Skin of body (tissue), 1 donor: ENCODE measurements at regions not wholly inside any gene's neighbourhood (a gene's known extent, or its start where the extent isn't known, plus 50 kb on each side); places are given as distances from the start of the nearest gene placed in this dataset.
"Not testable (repeated sequence)": the region's sequence is repeated elsewhere in the genome, so short reads cannot be mapped to it uniquely, and the experiment has no call there.

Experiments used
- DNase-seq: peaks from one replicate; lab custom pipeline; 2025; lab: John Stamatoyannopoulos, UW

GRCh38 chr10:106302961-106303360, 861.5 kb downstream of the SORCS1 start:
- DNase-seq: no peak

- DNase-seq: no peak
Measured at GRCh38 chr10:106301146-106301545, 863.4 kb downstream of the SORCS1 start.

GRCh38 chr10:106296750-106297392, 867.6 kb downstream of the SORCS1 start:
- DNase-seq: no peak

GRCh38 chr10:106284802-106285587, 879.5 kb downstream of the SORCS1 start:
- DNase-seq: no peak

GRCh38 chr10:106280896-106281460, 883.5 kb downstream of the SORCS1 start:
- no peak for DNase-seq

GRCh38 chr10:106278383-106278782, 886.1 kb downstream of the SORCS1 start:
- peak; percentile 3 for DNase-seq

- DNase-seq: no peak
Measured at GRCh38 chr10:106271237-106271636, 893.3 kb downstream of the SORCS1 start.

- no peak for DNase-seq
Measured at GRCh38 chr10:106268000-106268399, 896.5 kb downstream of the SORCS1 start.

GRCh38 chr10:106267591-106267990, 896.9 kb downstream of the SORCS1 start:
- no peak for DNase-seq

- DNase-seq: not testable (repeated sequence)
Measured at GRCh38 chr10:106257432-106257831, 907.1 kb downstream of the SORCS1 start.

GRCh38 chr10:106255111-106255678, 909.3 kb downstream of the SORCS1 start:
- DNase-seq: no peak

GRCh38 chr10:106254071-106254470, 910.4 kb downstream of the SORCS1 start:
- no peak for DNase-seq

GRCh38 chr10:106252541-106252940, 912.0 kb downstream of the SORCS1 start:
- DNase-seq: no peak

GRCh38 chr10:106251573-106251972, 912.9 kb downstream of the SORCS1 start:
- DNase-seq: no peak

GRCh38 chr10:106242301-106242700, 922.2 kb downstream of the SORCS1 start:
- DNase-seq: no peak

GRCh38 chr10:106226828-106227227, 937.7 kb downstream of the SORCS1 start:
- DNase-seq: no peak

- no peak for DNase-seq
Measured at GRCh38 chr10:106226142-106226541, 938.4 kb downstream of the SORCS1 start.

GRCh38 chr10:106224676-106225075, 939.8 kb downstream of the SORCS1 start:
- no peak for DNase-seq

- DNase-seq: no peak
Measured at GRCh38 chr10:106217627-106218026, 946.9 kb downstream of the SORCS1 start.

GRCh38 chr10:106216085-106216484, 948.4 kb downstream of the SORCS1 start:
- DNase-seq: no peak

- no peak for DNase-seq
Measured at GRCh38 chr10:106214243-106214642, 950.3 kb downstream of the SORCS1 start.

GRCh38 chr10:106213493-106213892, 951.0 kb downstream of the SORCS1 start:
- DNase-seq: no peak
